ENCODE measurements at regions not wholly inside any gene's neighbourhood (a gene's known extent, or its start where the extent isn't known, plus 50 kb on each side); places are given as distances from the start of the nearest gene placed in this dataset.

- no peaks in the 10 kb centered on the region for H3K9me3 Mint-ChIP-seq
- peaks cover 12% of the 10 kb centered on the region for H3K4me1 Mint-ChIP-seq (ENCODE audit: unreplicated experiment)
- no peaks in the 10 kb centered on the region for H3K36me3 Mint-ChIP-seq
- H3K27ac Mint-ChIP-seq = no peak overlapping the region
- H3K4me3 Mint-ChIP-seq = no peak overlapping the region
- no peaks in the 10 kb centered on the region for H3K27me3 Mint-ChIP-seq
- no peak for DNase-seq (ENCODE audit: extremely low spot score, unreplicated experiment)
- no peak for TF ChIP-seq CTCF (conservative IDR thresholded peaks at IDR 0.05)
Measured at GRCh38 chr1:173118404-173118803, 67.7 kb upstream of the TNFSF18 start.

- H3K4me3 Mint-ChIP-seq = no peak overlapping the region
- no peak for DNase-seq (ENCODE audit: extremely low spot score, unreplicated experiment)
- no peaks in the 10 kb centered on the region for H3K9me3 Mint-ChIP-seq
- H3K4me1 Mint-ChIP-seq (ENCODE audit: unreplicated experiment) = peaks cover 5% of the 10 kb centered on the region
- H3K36me3 Mint-ChIP-seq = no peaks in the 10 kb centered on the region
- TF ChIP-seq CTCF (conservative IDR thresholded peaks at IDR 0.05) = no peak
- no peaks in the 10 kb centered on the region for H3K27me3 Mint-ChIP-seq
- no peak overlapping the region for H3K27ac Mint-ChIP-seq
Measured at GRCh38 chr1:173117761-173118160, 67.0 kb upstream of the TNFSF18 start.

GRCh38 chr1:173117108-173117633, 66.4 kb upstream of the TNFSF18 start:
- Mint-ChIP-seq H3K36me3 (no peaks in the 10 kb centered on the region), H3K4me3 (no peak overlapping the region), H3K27ac (no peak overlapping the region), H3K27me3 (no peaks in the 10 kb centered on the region), H3K4me1 (ENCODE audit: unreplicated experiment) (no peaks in the 10 kb centered on the region), H3K9me3 (no peaks in the 10 kb centered on the region)
- TF ChIP-seq CTCF (conservative IDR thresholded peaks at IDR 0.05) = no peak
- no peak for DNase-seq (ENCODE audit: extremely low spot score, unreplicated experiment)

GRCh38 chr1:173114346-173114745, 63.6 kb upstream of the TNFSF18 start:
- Mint-ChIP-seq H3K36me3 (no peaks in the 10 kb centered on the region), H3K4me3 (no peak overlapping the region)

GRCh38 chr1:173113015-173113741, 62.4 kb upstream of the TNFSF18 start:
- H3K9me3 Mint-ChIP-seq = peaks cover 1% of the 10 kb centered on the region
- H3K36me3 Mint-ChIP-seq = no peaks in the 10 kb centered on the region
- no peak for TF ChIP-seq CTCF (conservative IDR thresholded peaks at IDR 0.05)
- no peaks in the 10 kb centered on the region for H3K27me3 Mint-ChIP-seq
- H3K4me1 Mint-ChIP-seq (ENCODE audit: unreplicated experiment) = no peaks in the 10 kb centered on the region
- no peak for DNase-seq (ENCODE audit: extremely low spot score, unreplicated experiment)
- H3K4me3 Mint-ChIP-seq = no peak overlapping the region
- no peak overlapping the region for H3K27ac Mint-ChIP-seq

More at GRCh38 chr1:173114346-173114745, 63.6 kb upstream of the TNFSF18 start:
- H3K27me3 Mint-ChIP-seq = no peaks in the 10 kb centered on the region
- no peaks in the 10 kb centered on the region for H3K4me1 Mint-ChIP-seq (ENCODE audit: unreplicated experiment)
- no peak overlapping the region for H3K27ac Mint-ChIP-seq
- no peaks in the 10 kb centered on the region for H3K9me3 Mint-ChIP-seq
- DNase-seq (ENCODE audit: extremely low spot score, unreplicated experiment) = no peak
- TF ChIP-seq CTCF (conservative IDR thresholded peaks at IDR 0.05) = no peak

Measured in type B pancreatic cell (in vitro differentiated cells).